NCI-H2227 (cell line): ENCODE measurements at regions not wholly inside any gene's neighbourhood (a gene's known extent, or its start where the extent isn't known, plus 50 kb on each side); places are given as distances from the start of the nearest gene placed in this dataset.

Experiments used
- DNase-seq: peaks from one replicate; lab custom pipeline; 2025; ENCODE audit not compliant: unreplicated experiment; lab: John Stamatoyannopoulos, UW

DNA sequence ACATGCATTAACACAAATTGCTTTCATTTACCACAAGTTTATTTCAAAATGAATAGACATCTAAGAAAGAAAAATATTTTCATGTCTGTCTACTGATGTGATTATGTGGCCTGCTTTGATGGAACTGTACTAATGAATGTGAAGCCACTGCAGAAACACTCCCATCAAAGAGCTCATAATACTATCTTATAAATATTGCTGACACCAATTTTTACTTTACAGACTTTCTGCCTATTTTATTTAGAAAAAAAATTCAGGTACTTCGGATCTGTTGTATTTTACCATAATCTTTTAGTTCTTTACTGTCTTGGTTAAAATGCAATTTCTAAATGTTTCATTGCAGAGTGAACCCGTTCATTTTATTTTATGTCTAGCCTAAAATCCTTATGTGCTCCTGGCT, 281.9 kb downstream of the ICE1 start:
- DNase-seq, result no peak

DNA sequence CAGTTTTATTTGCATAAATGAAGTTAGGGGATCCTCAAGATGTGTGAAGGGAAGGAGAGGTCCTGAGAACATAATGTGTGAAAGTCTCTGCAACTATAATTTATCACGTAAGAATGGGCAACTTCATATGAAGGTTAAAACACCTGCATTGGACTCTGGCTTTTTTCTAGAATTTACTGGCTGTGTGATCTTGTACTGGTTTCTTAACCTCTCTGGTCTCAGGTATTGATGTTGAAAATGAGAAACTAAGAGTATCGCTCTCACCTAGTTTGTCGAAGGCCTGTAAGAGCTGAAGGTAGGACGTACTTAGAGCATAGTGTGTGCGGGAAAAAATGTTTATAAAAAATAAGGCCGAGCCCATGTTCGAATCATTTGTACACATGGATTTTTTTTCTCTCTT, 280.5 kb downstream of the ICE1 start:
- no peak for DNase-seq

DNA sequence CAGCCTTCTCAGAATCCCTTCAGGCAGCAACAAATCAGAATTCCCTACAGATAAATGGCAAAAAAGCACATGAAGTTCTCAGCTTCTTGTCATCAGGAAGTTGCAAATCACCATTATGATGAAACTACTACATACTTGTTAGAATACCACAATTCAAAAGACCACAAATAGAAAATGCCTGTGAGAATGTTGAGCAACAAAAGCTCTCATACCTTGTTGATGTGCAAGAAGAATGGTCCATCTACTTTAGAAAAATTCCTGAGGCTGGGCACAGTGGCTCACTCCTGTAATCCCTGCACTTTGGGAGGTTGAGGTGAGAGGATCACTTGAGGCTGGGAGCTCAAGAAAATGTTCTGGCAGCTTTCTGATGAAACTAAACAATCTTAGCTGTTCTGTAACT, 278.1 kb downstream of the ICE1 start:
- DNase-seq, result no peak

DNA sequence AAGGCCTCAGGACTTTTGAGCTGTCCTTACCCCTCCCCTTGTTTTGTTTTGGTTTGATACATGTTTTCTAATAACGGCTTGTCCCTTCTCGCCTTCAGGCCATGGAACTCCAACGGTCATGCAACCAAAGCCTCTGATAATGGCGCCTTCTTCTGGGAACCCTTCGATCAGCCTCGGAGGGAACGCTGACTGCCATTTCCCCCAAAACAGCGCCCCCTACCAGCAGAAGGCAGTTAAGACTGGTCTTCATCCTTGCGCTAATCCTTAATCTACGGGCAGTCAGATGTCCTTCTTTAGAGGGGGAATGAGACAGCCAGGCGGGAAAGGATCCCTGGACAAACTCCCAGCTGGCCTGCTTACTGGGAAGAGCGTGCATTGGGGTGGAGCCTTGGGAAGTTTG, 276.6 kb downstream of the ICE1 start:
- no peak for DNase-seq

DNA sequence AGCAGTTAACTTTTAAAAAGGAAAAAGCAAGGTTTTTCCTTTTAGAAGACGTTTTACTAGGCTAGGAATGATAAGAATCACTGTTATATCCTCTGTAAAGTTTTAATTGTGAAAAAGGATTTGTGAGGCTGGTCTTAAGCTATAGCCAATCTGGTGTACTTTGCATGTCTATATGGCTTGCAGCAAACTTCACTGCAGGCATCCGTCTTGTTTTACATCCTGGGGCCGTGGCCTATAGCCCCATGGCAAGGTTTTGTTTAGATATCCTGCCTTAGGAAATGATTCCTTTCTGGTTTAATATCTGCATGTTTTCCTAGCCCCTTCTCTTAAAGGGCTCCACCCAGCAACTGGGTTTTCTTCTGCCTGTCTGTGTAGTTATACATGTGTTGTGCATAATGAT, 272.8 kb downstream of the ICE1 start:
- no peak for DNase-seq

DNA sequence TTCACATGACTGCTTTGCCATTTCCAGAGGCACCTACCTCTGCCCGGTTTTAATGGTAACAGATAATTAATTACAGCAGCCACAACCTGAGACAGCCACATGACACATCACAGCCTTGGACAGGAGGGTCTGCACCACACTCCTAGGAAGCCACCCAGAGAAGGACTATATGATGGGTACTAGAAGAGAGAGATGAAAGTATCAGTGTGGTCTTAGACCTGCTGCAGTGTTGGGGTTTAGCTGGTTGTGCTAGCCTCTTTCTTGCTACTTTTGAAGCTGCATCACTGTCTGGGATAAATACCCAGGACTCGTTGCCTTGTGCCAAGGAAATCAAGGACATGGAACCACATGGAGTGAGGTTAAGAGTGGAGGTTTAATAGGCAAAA, 266.4 kb downstream of the ICE1 start:
- no peak for DNase-seq

DNA sequence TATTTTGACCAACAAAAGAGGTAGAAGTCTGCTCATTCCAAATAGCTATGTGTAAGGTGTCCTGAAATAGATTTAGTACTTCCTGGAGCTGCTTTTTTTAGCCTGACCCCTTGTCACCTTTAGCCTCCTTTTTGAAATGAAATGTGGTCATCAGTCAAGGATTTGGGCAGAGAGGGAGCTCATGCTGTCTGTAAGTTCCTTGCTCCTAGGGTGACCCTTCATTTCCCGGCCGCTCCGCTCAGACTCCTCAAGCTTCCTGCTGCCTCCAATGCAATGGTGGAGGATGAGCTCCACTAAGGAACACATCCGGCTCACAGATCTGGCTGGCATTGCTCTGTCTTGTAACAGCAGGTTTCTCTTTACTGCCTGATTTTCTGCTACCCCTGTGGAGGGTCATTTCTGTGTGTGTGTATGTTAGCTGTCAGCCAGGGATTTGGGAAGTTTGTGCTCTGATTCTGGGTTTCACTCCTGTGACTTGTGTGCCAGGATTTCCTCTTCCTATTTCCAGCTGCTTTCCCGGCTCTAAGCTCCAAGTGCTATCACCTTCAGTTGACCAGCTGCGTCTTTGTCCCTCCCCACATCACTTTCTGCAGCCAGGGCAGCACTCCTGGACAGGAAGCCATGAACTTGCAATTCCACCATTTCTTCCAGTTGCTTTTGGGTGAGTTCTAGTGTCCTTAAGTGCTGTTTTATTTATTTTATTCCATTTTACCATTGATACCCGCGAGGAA, 265.9 kb downstream of the ICE1 start:
- no peak for DNase-seq

DNA sequence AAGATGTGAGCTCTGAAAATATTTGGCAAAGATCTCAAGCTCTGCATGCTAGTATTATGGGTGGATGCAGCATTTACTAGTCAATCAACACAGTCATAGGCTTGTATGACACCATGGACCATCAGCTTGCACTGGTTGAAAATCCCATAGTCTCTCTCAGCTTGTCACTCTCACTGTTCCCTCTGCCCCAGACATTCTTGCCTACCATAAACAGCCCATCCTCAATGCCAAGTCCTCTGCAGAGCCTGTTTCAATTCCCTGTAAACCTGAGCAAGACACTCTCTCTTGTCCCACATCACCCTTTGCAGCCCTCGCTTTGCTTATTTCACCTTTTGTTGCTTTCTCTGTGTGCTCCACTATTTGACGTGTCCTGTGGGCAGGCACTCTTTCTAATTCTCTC, 264.6 kb downstream of the ICE1 start:
- DNase-seq, result no peak

DNA sequence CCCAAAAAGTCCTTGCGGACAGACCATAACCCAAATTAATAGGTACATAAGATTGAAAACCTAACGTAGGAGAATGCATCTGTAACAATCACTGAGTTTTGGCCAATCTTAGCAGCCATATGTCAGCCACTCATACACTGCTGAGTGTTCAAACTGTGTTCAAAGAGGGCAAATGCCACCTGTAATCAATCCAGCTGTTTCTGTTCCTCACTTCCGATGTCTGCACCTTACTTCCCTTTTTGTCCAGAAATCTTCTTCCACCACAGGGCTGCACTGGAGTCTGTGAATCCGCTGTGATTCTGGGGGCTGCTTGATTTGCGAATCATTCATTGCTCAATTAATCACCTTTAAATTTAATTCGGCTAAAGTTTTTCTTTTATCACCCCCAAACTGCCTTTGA, 263.9 kb downstream of the ICE1 start:
- no peak for DNase-seq

DNA sequence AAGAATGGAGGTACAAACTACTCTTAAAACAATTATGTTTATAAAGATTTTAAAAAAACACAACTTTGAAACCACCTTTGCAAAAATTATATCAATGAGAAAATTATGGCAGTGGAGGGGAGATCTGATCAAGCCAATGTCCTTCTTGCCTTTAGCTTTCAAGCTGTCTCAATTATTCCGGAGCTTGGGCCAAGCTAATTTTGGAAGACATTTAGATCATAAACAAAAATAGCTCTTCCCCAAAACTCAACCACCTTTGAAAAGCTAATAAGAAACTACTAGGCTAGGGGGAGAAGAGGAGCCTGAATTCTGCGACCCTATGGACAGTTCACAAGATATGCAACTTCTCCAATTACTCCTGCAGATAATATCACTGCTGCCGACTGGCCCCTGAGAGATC, 263.3 kb downstream of the ICE1 start:
- DNase-seq, result no peak

DNA sequence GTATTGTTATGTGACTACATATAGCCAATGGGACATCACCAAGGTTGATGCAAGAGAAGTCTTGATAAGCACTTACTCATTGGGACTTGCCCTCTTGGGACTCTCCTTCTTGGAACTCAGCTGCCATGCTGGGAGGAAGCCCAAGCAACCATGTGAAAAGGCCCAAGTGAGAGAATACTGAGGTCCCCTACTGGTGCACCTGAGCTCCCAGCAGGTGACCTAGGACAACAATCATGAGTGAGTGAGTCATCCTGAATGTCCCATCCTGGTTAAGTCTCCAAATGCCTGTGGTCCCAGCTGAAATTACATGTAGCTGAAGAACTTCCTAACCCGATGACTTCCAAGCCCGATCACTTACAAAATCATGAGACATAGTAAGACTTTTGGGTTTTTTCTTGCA, 260.7 kb downstream of the ICE1 start:
- no peak for DNase-seq

DNA sequence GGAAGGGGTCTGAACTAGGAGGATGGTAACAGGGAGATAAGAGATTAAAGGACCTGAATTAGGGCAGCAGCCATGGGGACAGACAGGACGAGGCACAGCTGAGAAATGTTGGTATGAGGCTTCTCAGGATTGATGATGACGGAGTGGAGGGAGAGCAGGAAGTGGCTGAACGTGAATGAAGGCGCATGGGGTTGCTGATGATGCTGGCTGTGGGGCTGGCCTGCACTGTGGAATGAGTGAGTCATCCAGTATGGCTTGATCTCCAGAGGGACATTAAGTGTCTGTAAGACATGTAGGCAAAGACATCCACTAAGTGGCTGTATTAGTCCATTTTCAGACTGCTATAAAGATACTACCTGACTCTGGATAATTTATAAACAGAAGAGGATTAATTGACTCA, 256.4 kb downstream of the ICE1 start:
- DNase-seq, result no peak

DNA sequence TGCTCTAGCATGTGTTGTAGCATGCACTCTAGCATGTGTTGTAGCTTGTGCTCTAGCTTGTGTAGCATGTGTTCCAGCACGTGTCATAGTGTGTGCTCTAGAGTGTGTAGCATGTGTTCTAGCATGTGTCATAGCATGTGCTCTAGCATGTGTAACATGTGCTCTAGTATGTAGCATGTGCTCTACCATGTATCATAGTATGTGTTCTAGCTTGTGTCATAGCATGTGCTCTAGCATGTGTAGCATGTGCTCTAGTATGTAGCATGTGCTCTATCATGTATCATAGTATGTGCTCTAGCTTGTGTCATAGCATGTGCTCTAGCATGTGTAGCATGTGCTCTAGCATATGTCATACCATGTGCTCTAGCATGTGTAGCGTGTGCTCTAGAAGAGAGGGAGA, 255.3 kb downstream of the ICE1 start:
- DNase-seq, result no peak

DNA sequence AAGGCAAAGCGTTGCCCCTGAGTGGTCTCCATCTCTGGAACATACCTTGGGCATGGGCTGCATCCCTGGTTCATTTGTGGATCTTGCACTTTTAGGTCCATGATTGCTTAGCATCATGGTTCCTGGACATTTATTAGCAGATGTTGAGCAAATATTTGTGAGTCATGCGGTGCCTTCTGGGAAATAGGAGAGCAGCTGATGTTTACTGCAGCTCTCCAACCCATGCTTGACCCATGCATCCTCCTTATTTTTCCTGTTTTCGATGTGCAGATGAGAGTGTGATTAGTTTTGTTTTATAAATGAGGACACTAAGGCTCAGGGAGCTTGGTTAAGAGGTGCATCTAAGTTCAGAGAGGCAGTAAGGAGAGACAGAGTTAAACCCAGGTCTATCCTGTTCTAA, 253.7 kb downstream of the ICE1 start:
- DNase-seq, result no peak

DNA sequence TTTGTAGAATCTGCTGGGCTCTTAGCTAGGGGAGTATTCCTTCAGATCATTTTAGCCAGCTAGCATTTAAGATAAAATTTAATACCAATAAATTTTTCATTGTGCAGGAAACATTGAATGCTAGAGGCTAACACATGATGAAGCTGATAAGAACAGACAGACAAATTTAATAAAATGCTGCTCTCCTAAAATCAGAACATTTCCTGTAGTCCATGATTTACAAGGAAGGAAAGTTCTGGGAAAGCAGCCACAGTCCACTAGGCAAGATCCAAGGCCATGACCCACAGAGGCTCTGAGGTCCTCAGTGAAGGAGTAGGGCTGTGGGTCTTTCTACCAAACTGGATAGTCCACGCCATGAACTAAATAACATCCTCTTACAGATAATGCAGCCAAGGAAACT, 253.0 kb downstream of the ICE1 start:
- no peak for DNase-seq

DNA sequence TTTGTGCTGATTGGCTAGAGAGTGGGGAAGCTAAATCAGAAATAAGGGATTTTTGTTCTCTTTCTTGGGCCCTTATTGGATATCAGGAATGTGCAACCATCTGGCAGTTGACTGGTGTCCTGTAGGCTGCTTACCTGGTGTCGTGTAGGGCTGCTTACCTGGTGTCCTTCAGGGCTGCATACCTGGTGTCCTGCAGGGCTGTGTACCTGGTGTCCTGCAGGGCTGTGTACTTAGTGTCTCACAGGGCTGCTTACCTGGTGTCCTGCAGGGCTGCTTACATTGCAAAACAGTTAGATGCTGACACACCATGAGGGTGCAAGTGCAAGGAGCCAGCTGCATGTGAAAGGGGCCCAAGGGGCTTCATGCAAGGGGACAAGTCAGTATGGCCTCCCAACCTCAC, 249.3 kb downstream of the ICE1 start:
- DNase-seq, result no peak

DNA sequence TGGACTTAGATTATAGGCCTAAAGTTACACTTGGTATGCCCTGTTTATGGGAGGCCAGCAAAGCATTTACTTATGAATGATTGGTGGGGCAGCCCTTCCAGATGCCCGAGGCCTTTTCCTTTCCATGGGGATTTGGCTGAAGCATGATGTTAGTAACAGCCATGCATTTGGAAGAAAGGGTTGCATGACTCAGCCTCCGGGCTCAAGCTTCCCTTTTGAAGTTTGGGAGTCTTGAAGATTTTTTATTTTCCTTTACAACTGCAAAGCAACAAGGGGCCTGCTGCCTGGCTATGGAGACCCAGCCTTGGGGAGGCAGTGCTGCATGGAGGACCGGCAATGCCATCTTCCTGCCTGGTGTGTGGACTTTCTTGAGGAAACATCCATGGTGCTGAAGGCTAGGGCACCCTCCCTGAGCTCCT, 244.7 kb downstream of the ICE1 start:
- no peak for DNase-seq

DNA sequence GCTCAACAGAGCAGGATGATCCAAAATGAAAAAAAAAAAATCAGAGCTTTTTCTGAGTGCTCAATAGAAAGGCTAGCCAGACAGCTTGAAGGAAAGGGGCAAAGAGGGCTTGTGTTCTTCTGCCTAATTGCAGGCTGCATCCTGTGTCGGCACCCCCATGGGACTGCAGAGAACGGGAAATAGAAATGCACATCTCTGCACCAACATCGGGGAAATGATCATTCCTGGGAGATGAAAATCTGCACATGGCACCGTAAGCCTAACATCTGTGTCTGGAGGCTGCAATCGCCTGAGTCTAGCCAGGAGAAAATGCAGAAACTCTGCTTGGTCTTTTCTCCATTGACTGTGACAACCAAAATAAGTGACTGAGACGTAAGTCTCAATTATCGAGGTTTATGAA, 243.9 kb downstream of the ICE1 start:
- DNase-seq, result no peak

DNA sequence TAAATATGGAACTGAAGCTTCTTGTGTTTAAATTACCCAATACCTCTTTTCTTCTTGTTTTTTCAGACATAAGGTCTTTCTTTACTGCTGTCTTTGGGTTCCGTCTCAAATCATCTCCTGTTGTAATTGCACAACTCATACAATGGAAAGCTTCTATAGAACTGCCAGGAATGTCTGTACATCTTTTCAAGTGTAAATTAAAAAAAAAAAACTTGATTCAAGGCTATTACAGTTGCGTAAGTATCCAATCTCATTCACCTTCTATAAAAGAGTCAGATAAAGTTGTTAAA, 243.5 kb downstream of the ICE1 start:
- no peak for DNase-seq

DNA sequence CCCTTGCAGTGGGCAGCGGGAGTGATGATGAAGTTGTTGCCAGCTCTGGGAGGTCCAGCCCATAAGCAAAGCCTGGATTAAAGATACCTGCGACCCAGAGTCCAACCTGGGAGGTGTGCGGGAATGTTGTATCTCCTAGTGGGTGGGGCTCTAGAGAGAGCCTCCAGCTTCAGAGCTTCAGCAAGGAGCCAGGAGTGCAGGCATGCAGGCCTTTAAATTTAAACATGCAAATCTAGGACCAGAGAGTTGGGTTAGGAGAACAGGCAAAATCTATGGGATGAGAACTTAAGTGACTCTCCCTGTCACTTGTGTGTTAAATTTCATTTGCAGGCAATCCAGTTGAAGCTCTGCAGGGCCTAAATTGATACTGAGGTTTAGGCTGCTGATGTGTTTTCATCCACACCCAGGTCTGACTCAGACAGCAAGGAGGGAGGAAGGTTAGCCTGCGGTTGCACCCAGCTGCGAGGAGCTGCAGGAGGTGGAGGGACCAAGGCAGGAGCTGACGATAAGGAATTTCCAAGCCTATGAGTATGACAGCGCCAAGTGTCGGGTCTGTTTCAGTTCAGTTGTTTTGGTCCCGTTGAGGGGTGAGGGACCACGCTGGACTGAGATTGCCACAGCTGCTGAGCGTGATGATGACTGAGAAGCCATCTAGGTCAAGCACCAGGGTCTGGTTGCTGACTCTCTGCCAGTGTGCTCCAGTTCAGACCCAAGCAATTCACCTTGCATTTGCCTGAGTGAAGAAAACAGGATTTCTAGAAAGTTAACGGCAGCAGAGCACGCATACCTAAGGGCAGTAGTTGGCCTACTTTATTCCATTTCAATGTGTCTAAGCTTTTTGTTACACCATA, 243.0 kb downstream of the ICE1 start:
- no peak for DNase-seq

DNA sequence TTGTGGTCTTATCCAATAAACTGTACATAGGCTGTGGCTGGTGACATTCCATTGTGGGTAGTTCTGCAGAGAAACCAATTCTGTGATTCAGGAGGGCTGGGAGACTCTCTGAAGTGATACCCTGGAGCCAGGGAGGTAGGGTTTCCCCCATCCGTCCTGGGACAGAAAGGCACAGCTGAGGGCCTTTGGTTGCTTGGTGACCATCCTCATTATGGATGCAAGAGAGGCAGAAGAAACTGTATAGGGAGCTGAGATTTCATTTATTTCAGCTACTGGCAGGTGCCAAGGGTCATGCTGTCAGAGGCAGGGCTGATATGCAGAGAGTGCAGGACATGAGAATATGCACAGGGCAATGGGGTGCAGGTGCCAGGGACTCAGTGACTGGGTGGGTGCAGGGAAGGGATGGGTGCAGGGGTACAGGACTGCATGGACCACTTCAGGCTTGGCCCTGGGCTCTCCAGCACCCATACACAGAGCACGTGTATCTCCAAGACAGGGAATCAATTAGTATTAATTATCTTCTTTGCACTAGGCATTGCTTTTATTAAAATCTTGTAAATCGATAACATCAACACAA, 236.5 kb downstream of the ICE1 start:
- no peak for DNase-seq

DNA sequence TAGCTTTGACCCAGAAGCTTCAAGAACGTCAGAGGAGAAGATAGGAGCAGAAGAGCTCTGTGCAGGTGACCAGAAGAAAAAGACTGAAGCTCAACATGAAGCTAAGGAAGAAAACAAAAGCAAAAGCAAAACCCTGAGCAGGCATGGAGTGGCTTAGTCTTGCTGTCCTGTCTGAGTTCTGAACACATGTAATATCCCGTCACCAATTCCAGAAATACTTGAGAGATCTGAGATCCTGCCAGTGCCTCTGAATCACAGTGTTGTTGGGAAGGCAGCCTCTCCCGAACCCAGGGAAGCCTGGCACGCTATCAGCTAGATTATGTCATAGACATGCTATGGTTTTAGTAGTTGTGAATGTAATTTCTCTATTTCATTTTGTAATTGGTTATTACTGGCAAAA, 235.7 kb downstream of the ICE1 start:
- DNase-seq, result no peak

DNA sequence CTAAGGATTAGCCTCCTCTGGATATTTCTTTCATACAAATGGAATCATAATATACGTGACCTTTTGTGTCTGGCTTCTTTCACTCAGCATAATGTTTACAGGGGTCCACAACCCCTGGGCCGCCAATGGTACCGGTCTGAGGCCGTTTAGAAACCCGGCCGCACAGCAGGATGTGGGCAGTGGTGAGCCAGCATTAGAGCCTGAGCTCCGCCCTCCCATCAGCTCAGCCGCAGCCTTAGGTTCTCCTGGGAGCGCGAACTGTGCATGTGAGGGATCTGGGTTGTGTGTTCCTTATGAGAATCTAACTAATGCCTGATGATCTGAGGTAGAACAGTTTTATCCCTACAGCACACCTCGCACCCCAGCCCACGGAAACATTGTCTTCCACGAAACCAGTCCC, 229.7 kb downstream of the ICE1 start:
- no peak for DNase-seq
